ENCODE measurements at regions not wholly inside any gene's neighbourhood (a gene's known extent, or its start where the extent isn't known, plus 50 kb on each side); places are given as distances from the start of the nearest gene placed in this dataset.

- TF ChIP-seq, protein P1, sequence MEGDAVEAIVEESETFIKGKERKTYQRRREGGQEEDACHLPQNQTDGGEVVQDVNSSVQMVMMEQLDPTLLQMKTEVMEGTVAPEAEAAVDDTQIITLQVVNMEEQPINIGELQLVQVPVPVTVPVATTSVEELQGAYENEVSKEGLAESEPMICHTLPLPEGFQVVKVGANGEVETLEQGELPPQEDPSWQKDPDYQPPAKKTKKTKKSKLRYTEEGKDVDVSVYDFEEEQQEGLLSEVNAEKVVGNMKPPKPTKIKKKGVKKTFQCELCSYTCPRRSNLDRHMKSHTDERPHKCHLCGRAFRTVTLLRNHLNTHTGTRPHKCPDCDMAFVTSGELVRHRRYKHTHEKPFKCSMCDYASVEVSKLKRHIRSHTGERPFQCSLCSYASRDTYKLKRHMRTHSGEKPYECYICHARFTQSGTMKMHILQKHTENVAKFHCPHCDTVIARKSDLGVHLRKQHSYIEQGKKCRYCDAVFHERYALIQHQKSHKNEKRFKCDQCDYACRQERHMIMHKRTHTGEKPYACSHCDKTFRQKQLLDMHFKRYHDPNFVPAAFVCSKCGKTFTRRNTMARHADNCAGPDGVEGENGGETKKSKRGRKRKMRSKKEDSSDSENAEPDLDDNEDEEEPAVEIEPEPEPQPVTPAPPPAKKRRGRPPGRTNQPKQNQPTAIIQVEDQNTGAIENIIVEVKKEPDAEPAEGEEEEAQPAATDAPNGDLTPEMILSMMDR (IDR thresholded peaks at IDR 0.05; ENCODE audit: unreplicated experiment) = no peak
- H3K4me3 Mint-ChIP-seq (ENCODE audit: low read depth, unreplicated experiment) = no peak overlapping the region
- no peaks in the 10 kb centered on the region for H3K36me3 Mint-ChIP-seq (ENCODE audit: insufficient read depth, unreplicated experiment)
- peaks cover 7% of the 10 kb centered on the region for H3K9me3 Mint-ChIP-seq (ENCODE audit: low read depth, unreplicated experiment)
- BruUV-seq (replicated peaks) = no TSS peak
- intact Hi-C loops (cut with micrococcal nuclease; ENCODE audit: unreplicated experiment) = no loop called here
- no peaks in the 10 kb centered on the region for H3K4me1 Mint-ChIP-seq (ENCODE audit: low read depth, unreplicated experiment)
- no peak overlapping the region for H3K27ac Mint-ChIP-seq (ENCODE audit: unreplicated experiment)
- CTCF ChIA-PET = interaction anchor here (0.7 kb wide), 1 partner anchor 38 kb away, joined by 3 read pairs; no protein-coding TSS in a partner anchor
- no peaks in the 10 kb centered on the region for H3K27me3 Mint-ChIP-seq (ENCODE audit: unreplicated experiment)
- DNase-seq = no peak
Observed at GRCh38 chr4:58807843-58808615, 1697.8 kb upstream of the IGFBP7 start.

DNA sequence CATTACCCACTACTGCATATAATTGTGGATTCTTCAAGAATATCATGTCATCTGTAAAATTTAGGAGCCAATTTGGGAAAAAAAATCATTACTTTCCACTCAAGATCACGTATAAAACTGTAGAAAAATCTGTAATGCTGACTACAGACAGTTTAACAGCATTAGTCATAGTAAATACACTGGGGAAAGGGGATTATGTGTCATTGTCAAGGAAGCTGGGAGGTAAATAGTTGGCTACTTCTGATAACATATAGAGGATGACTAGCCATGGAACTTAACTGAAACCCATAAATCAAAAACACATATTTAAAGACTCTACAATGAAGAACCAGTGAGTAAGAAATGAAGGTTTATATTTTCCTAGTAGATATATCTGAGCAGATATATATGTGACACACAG lies 1666.4 kb upstream of the IGFBP7 start:
- BruUV-seq (replicated peaks) = no TSS peak
- no peak for DNase-seq
- H3K36me3 Mint-ChIP-seq (ENCODE audit: insufficient read depth, unreplicated experiment) = no peaks in the 10 kb centered on the region
- no peaks in the 10 kb centered on the region for H3K27me3 Mint-ChIP-seq (ENCODE audit: unreplicated experiment)
- CTCF ChIA-PET = no interaction called here
- no peaks in the 10 kb centered on the region for H3K4me1 Mint-ChIP-seq (ENCODE audit: low read depth, unreplicated experiment)
- peaks cover 2% of the 10 kb centered on the region for H3K9me3 Mint-ChIP-seq (ENCODE audit: low read depth, unreplicated experiment)
- H3K4me3 Mint-ChIP-seq (ENCODE audit: low read depth, unreplicated experiment) = no peak overlapping the region
- TF ChIP-seq, protein P1 (IDR thresholded peaks at IDR 0.05; ENCODE audit: unreplicated experiment) = no peak
- H3K27ac Mint-ChIP-seq (ENCODE audit: unreplicated experiment) = no peak overlapping the region
- intact Hi-C loops (cut with micrococcal nuclease; ENCODE audit: unreplicated experiment) = no loop called here

- H3K27me3 Mint-ChIP-seq (ENCODE audit: unreplicated experiment) = no peaks in the 10 kb centered on the region
- H3K36me3 Mint-ChIP-seq (ENCODE audit: insufficient read depth, unreplicated experiment) = no peaks in the 10 kb centered on the region
- peaks cover 2% of the 10 kb centered on the region for H3K9me3 Mint-ChIP-seq (ENCODE audit: low read depth, unreplicated experiment)
- no TSS peak for BruUV-seq (replicated peaks)
- H3K27ac Mint-ChIP-seq (ENCODE audit: unreplicated experiment) = no peak overlapping the region
- no peaks in the 10 kb centered on the region for H3K4me1 Mint-ChIP-seq (ENCODE audit: low read depth, unreplicated experiment)
- intact Hi-C loops (cut with micrococcal nuclease; ENCODE audit: unreplicated experiment) = no loop called here
- no peak overlapping the region for H3K4me3 Mint-ChIP-seq (ENCODE audit: low read depth, unreplicated experiment)
- TF ChIP-seq, protein P1 (IDR thresholded peaks at IDR 0.05; ENCODE audit: unreplicated experiment) = no peak
- CTCF ChIA-PET = no interaction called here
- no peak for DNase-seq
Observed at GRCh38 chr4:58767598-58767997, 1657.4 kb upstream of the IGFBP7 start.

- Mint-ChIP-seq H3K27ac (ENCODE audit: unreplicated experiment) (no peak overlapping the region), H3K27me3 (ENCODE audit: unreplicated experiment) (no peaks in the 10 kb centered on the region), H3K4me3 (ENCODE audit: low read depth, unreplicated experiment) (no peak overlapping the region), H3K4me1 (ENCODE audit: low read depth, unreplicated experiment) (no peaks in the 10 kb centered on the region), H3K9me3 (ENCODE audit: low read depth, unreplicated experiment) (peaks cover 2% of the 10 kb centered on the region), H3K36me3 (ENCODE audit: insufficient read depth, unreplicated experiment) (no peaks in the 10 kb centered on the region)
- CTCF ChIA-PET = no interaction called here
- intact Hi-C loops (cut with micrococcal nuclease; ENCODE audit: unreplicated experiment) = no loop called here
- no peak for DNase-seq
- TF ChIP-seq, protein P1 (IDR thresholded peaks at IDR 0.05; ENCODE audit: unreplicated experiment) = no peak
- no TSS peak for BruUV-seq (replicated peaks)
Observed at GRCh38 chr4:58766763-58767162, 1656.6 kb upstream of the IGFBP7 start.

All from Calu3 (cell line).